SK-N-SH (cell line): ENCODE measurements at regions not wholly inside any gene's neighbourhood (a gene's known extent, or its start where the extent isn't known, plus 50 kb on each side); places are given as distances from the start of the nearest gene placed in this dataset.

Source experiments
- CTCF ChIA-PET: fragments of 300-600, 350-600 bp; formaldehyde crosslinking; extraction: SDS; loops from one replicate; lab custom pipeline; 2021; lab: Yijun Ruan, JAX
- POLR2A ChIA-PET: fragments of 350-600 bp; sonication (Branson Sonifier 250); formaldehyde crosslinking; extraction: SDS; loops from one replicate; lab custom pipeline; 2020; ENCODE audit warnings: antibody characterized with exemption, inconsistent platforms; lab: Yijun Ruan, JAX
- DNase-seq: peaks from one replicate; pipeline ENCODE4 v3.0.0; 2012
- H2AFZ ChIP-seq: fragments of 200-600 bp; sonication (generic); 2 replicates; pipeline ENCODE4 v1.8.1; 2016; ENCODE audit warnings: antibody characterized with exemption, mild to moderate bottlenecking, low read depth
- H3F3A ChIP-seq: fragments of 200-600 bp; sonication (generic); replicated peaks from 2 replicates; pipeline ENCODE3; 2016; ENCODE audit warnings: antibody characterized with exemption, mild to moderate bottlenecking; ENCODE audit not compliant: insufficient read depth
- H3K27ac ChIP-seq, 2 experiments: fragments of 200-500 bp in 1 of 2; fragments of 200-600 bp in 1 of 2; sonication (Bioruptor generic) in 1 of 2; sonication (generic), shearing (Covaris generic) in 1 of 2; 2 replicates each; pipeline versions ENCODE4 v1.5.1 to v1.6.1; 2014 to 2016; ENCODE audit warnings: low read depth in 2 of 2, inconsistent platforms in 1 of 2, low read length in 1 of 2, mild to moderate bottlenecking in 1 of 2, mixed read lengths in 1 of 2
- H3K27me3 ChIP-seq: fragments of 200-600 bp; sonication (generic), shearing (Covaris generic); 2 replicates; pipeline ENCODE4 v1.6.1; 2016; ENCODE audit warnings: mixed run types; ENCODE audit not compliant: insufficient read depth
- H3K36me3 ChIP-seq, 2 experiments: fragments of 200-500 bp in 1 of 2; fragments of 200-600 bp in 1 of 2; sonication (Bioruptor generic) in 1 of 2; sonication (generic) in 1 of 2; replicated peaks in 1 of 2; 2 replicates each; pipeline versions ENCODE3 to v1.5.1; 2014 to 2016; ENCODE audit warnings: low read length in 1 of 2, mild to moderate bottlenecking in 1 of 2; ENCODE audit not compliant: insufficient read depth in 2 of 2, control insufficient read depth in 1 of 2
- H3K4me1 ChIP-seq, 2 experiments: fragments of 200-500 bp in 1 of 2; fragments of 200-600 bp in 1 of 2; sonication (Bioruptor generic) in 1 of 2; sonication (generic), shearing (Covaris generic) in 1 of 2; 2 replicates each; pipeline versions ENCODE4 v1.5.1 to v1.6.1; 2014 to 2016; ENCODE audit warnings: low read depth in 1 of 2, low read length in 1 of 2, mixed run types in 1 of 2; ENCODE audit not compliant: insufficient read depth in 2 of 2, control insufficient read depth in 1 of 2
- H3K4me2 ChIP-seq: fragments of 200-600 bp; sonication (generic), shearing (Covaris generic); 2 replicates; pipeline ENCODE4 v1.6.1; 2017; ENCODE audit warnings: mixed run types
- H3K4me3 ChIP-seq, 2 experiments: fragments of 200-500 bp in 1 of 2; fragments of 200-600 bp in 1 of 2; sonication (Bioruptor generic) in 1 of 2; sonication (generic), shearing (Covaris generic) in 1 of 2; 2 replicates each; pipeline versions ENCODE4 v1.5.1 to v1.8.1; 2014 to 2016; ENCODE audit warnings: low read depth in 2 of 2, inconsistent platforms in 1 of 2, low read length in 1 of 2, mild to moderate bottlenecking in 1 of 2, mixed read lengths in 1 of 2, moderate library complexity in 1 of 2
- H3K79me2 ChIP-seq: fragments of 200-600 bp; sonication (generic); 2 replicates; pipeline ENCODE4 v1.8.1; 2017; ENCODE audit warnings: mild to moderate bottlenecking; ENCODE audit not compliant: insufficient read depth
- H3K9ac ChIP-seq: fragments of 200-600 bp; sonication (generic); 2 replicates; pipeline ENCODE4 v1.6.1; 2017; ENCODE audit warnings: mixed run types
- H3K9me2 ChIP-seq: fragments of 200-600 bp; sonication (generic); 2 replicates; pipeline ENCODE4 v1.6.1; 2017; ENCODE audit warnings: mixed run types
- H3K9me3 ChIP-seq: fragments of 200-600 bp; sonication (generic); 2 replicates; pipeline ENCODE4 v1.6.1; 2017; ENCODE audit warnings: mixed run types, mild to moderate bottlenecking, moderate library complexity
- H4K20me1 ChIP-seq: fragments of 200-600 bp; sonication (generic); 2 replicates; pipeline ENCODE4 v1.6.1; 2017; ENCODE audit warnings: mild to moderate bottlenecking, mixed run types; ENCODE audit not compliant: insufficient read depth
- CTCF ChIP-seq: fragments of 200-600 bp; sonication (generic); IDR thresholded peaks from 2 replicates; pipeline ENCODE4 v1.6.1; 2017; ENCODE audit warnings: antibody characterized with exemption, mild to moderate bottlenecking, moderate library complexity
- FOXJ3 ChIP-seq: sonication (generic); formaldehyde crosslinking; IDR thresholded peaks from 2 replicates; pipeline ENCODE4 v1.5.1; 2020; ENCODE audit warnings: mild to moderate bottlenecking, missing genetic modification reagents
- GABPA ChIP-seq: IDR thresholded peaks from 2 replicates; pipeline ENCODE4 v1.4.0; 2012; ENCODE audit warnings: low read depth, mild to moderate bottlenecking
- GATA2 ChIP-seq: sonication (generic); formaldehyde crosslinking; IDR thresholded peaks from 2 replicates; pipeline ENCODE4 v1.5.0; 2020; ENCODE audit warnings: mild to moderate bottlenecking, missing genetic modification reagents
- IRF3 ChIP-seq: fragments of 150-350 bp; IDR thresholded peaks from 2 replicates; pipeline ENCODE4 v1.6.1; 2016; ENCODE audit warnings: mild to moderate bottlenecking, low read depth, low read length
- RXRA ChIP-seq: IDR thresholded peaks from 2 replicates; pipeline ENCODE4 v1.4.0; 2012; ENCODE audit warnings: low read depth, mild to moderate bottlenecking, borderline replicate concordance
- TAF1 ChIP-seq: IDR thresholded peaks from 2 replicates; pipeline ENCODE4 v1.6.1; 2012; ENCODE audit warnings: low read depth, mild to moderate bottlenecking, low read length, moderate library complexity, borderline replicate concordance
- ZBTB33 ChIP-seq: IDR thresholded peaks from 2 replicates; pipeline ENCODE4 v1.4.0; 2012; ENCODE audit warnings: low read depth, borderline replicate concordance
- WGBS: methylation state at CpG from one replicate; pipeline ENCODE4 v1.1.6; 2017; ENCODE audit warnings: low lambda C conversion rate; 5-methylcytosine and 5-hydroxymethylcytosine counted together

GRCh38 chr18:75904416-75904815 is 476.9 kb upstream of the SMIM21 start (continued):
- TF ChIP-seq GABPA (no peak), TAF1 (no peak)

GRCh38 chr18:75898651-75899050 is 471.1 kb upstream of the SMIM21 start:
- Histone ChIP-seq H3K9ac (no peak overlapping the region), H3K4me3 (no peak overlapping the region), H4K20me1 (no peaks in the 10 kb centered on the region), H3K79me2 (no peaks in the 10 kb centered on the region), H3K27me3 (no peaks in the 10 kb centered on the region), H3K27ac (no peak overlapping the region), H3K36me3 (no peaks in the 10 kb centered on the region), H3K9me3 (no peaks in the 10 kb centered on the region), H3K4me1 (peaks cover 0 to 5% of the 10 kb centered on the region in 2 experiments; a peak in 1 of 4 replicates), H2AFZ (no peak overlapping the region), H3K4me2 (no peak overlapping the region), H3F3A (no peaks in the 10 kb centered on the region), H3K9me2 (no peaks in the 10 kb centered on the region)
- 16% methylated on average over 4 of the region's 4 CpGs for WGBS
- DNase-seq: no peak
- CTCF ChIA-PET: no interaction called here
- TF ChIP-seq IRF3: no peak
- TF ChIP-seq GABPA: no peak
- POLR2A ChIA-PET: no interaction called here

GRCh38 chr18:75897386-75897785 is 469.9 kb upstream of the SMIM21 start:
- TF ChIP-seq FOXJ3 (CRISPR knock-in tag): no peak
- no peak for TF ChIP-seq IRF3
- TF ChIP-seq ZBTB33: no peak
- TF ChIP-seq CTCF: no peak
- TF ChIP-seq GATA2: no peak
- no peak for TF ChIP-seq RXRA
- H3K4me3 ChIP-seq: no peak overlapping the region

More at GRCh38 chr18:75897386-75897785, 469.9 kb upstream of the SMIM21 start:
- no peak overlapping the region for H2AFZ ChIP-seq
- H3K4me2 ChIP-seq: no peak overlapping the region
- ChIA-PET POLR2A (no interaction called here), CTCF (interaction anchor here (0.7 to 1.7 kb wide), 9 partner anchors 8 to 1246 kb away, joined by 3 to 10 read pairs (median 4); no protein-coding TSS in a partner anchor)
- H3K9me3 ChIP-seq: no peaks in the 10 kb centered on the region
- DNase-seq: peak; percentile 29
- no peaks in the 10 kb centered on the region for H4K20me1 ChIP-seq
- no peaks in the 10 kb centered on the region for H3K36me3 ChIP-seq
- H3K4me1 ChIP-seq: peaks cover 0 to 5% of the 10 kb centered on the region in 2 experiments; a peak in 1 of 4 replicates
- H3F3A ChIP-seq: no peaks in the 10 kb centered on the region
- H3K27ac ChIP-seq: no peak overlapping the region
- H3K27me3 ChIP-seq: no peaks in the 10 kb centered on the region
- no peaks in the 10 kb centered on the region for H3K9me2 ChIP-seq
- WGBS: 48% methylated on average over 7 of the region's 7 CpGs
- no peaks in the 10 kb centered on the region for H3K79me2 ChIP-seq
- H3K9ac ChIP-seq: no peak overlapping the region
